Osteoblast (primary cell): ENCODE measurements at regions not wholly inside any gene's neighbourhood (a gene's known extent, or its start where the extent isn't known, plus 50 kb on each side); places are given as distances from the start of the nearest gene placed in this dataset.
A peak's percentile ranks its signal among the peaks of the same experiment; 100 is the strongest.

ENCODE experiments used
- DNase-seq: peaks from one replicate; pipeline ENCODE4 v3.0.0; 2011; ENCODE audit warnings: low spot score, mixed read lengths; ENCODE audit not compliant: insufficient read length; ENCODE audit errors: missing footprints
- H2AFZ ChIP-seq: 2 replicates; pipeline ENCODE4 v1.6.0; 2011; ENCODE audit warnings: mild to moderate bottlenecking, low read length
- H3K27ac ChIP-seq: 2 replicates; pipeline ENCODE4 v1.5.1; 2011; ENCODE audit warnings: mild to moderate bottlenecking, low read depth, low read length, moderate library complexity
- H3K27me3 ChIP-seq: 2 replicates; pipeline ENCODE4 v1.6.0; 2012; ENCODE audit warnings: mild to moderate bottlenecking, control low read depth, inconsistent platforms, low read length, moderate library complexity; ENCODE audit not compliant: insufficient read depth
- H3K36me3 ChIP-seq: 2 replicates; pipeline ENCODE4 v1.5.1; 2011; ENCODE audit warnings: mild to moderate bottlenecking, low read length, control low read depth, moderate library complexity; ENCODE audit not compliant: insufficient read depth
- H3K4me1 ChIP-seq: 2 replicates; pipeline ENCODE4 v1.5.1; 2011; ENCODE audit warnings: mild to moderate bottlenecking, low read length, control low read depth, moderate library complexity; ENCODE audit not compliant: insufficient read depth
- H3K4me2 ChIP-seq: 2 replicates; pipeline ENCODE4 v1.6.0; 2011; ENCODE audit warnings: mild to moderate bottlenecking, low read length; ENCODE audit not compliant: insufficient read depth
- H3K4me3 ChIP-seq: fragments of 200-600 bp; sonication (generic); 3 replicates; pipeline ENCODE4 v1.5.1; 2012; ENCODE audit warnings: mild to moderate bottlenecking, low read length, inconsistent platforms; ENCODE audit not compliant: insufficient read depth
- H3K79me2 ChIP-seq: 2 replicates; pipeline ENCODE4 v1.6.0; 2012; ENCODE audit warnings: mild to moderate bottlenecking, low read length, control low read depth, inconsistent platforms; ENCODE audit not compliant: insufficient read depth
- H3K9me3 ChIP-seq: 2 replicates; pipeline ENCODE4 v1.5.1; 2011; ENCODE audit warnings: low read depth, low read length, control low read depth
- H4K20me1 ChIP-seq: 2 replicates; pipeline ENCODE4 v1.6.0; 2012; ENCODE audit warnings: mild to moderate bottlenecking, low read length, control low read depth; ENCODE audit not compliant: insufficient read depth
- TF ChIP-seq, protein P1 (sequence below): IDR thresholded peaks from 2 replicates; pipeline ENCODE4 v1.5.1; 2011; ENCODE audit warnings: mild to moderate bottlenecking, low read depth, low read length, moderate library complexity; ENCODE audit errors: extremely low read depth

DNA sequence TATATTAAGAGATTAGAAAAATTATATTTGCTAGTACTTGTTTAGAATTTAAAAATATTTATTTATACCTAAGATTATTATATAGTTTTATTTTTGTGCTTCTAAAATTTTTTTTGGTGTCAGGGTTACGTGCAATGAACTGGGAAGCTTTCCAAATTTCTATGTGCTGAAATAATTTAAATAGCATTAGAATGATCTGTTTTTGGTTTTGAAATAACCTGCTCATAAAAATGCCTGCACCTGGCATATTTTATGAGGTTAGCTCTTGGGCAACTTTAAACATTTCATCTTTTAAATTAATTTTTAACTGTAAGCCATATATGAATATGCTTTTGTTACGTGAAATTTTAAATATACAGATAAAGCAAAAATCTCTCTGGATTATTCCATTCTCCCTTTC lies 482.5 kb downstream of the GLRX3 start:
- no peaks in the 10 kb centered on the region for H3K27me3 ChIP-seq
- no peak for DNase-seq
- no peaks in the 10 kb centered on the region for H3K9me3 ChIP-seq
- H3K36me3 ChIP-seq, result no peaks in the 10 kb centered on the region
- H2AFZ ChIP-seq, result no peak overlapping the region
- no peaks in the 10 kb centered on the region for H4K20me1 ChIP-seq
- no peak overlapping the region for H3K27ac ChIP-seq
- H3K79me2 ChIP-seq, result no peaks in the 10 kb centered on the region
- no peak overlapping the region for H3K4me3 ChIP-seq
- TF ChIP-seq, protein P1, sequence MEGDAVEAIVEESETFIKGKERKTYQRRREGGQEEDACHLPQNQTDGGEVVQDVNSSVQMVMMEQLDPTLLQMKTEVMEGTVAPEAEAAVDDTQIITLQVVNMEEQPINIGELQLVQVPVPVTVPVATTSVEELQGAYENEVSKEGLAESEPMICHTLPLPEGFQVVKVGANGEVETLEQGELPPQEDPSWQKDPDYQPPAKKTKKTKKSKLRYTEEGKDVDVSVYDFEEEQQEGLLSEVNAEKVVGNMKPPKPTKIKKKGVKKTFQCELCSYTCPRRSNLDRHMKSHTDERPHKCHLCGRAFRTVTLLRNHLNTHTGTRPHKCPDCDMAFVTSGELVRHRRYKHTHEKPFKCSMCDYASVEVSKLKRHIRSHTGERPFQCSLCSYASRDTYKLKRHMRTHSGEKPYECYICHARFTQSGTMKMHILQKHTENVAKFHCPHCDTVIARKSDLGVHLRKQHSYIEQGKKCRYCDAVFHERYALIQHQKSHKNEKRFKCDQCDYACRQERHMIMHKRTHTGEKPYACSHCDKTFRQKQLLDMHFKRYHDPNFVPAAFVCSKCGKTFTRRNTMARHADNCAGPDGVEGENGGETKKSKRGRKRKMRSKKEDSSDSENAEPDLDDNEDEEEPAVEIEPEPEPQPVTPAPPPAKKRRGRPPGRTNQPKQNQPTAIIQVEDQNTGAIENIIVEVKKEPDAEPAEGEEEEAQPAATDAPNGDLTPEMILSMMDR, result no peak
- no peak overlapping the region for H3K4me2 ChIP-seq
- no peaks in the 10 kb centered on the region for H3K4me1 ChIP-seq

DNA sequence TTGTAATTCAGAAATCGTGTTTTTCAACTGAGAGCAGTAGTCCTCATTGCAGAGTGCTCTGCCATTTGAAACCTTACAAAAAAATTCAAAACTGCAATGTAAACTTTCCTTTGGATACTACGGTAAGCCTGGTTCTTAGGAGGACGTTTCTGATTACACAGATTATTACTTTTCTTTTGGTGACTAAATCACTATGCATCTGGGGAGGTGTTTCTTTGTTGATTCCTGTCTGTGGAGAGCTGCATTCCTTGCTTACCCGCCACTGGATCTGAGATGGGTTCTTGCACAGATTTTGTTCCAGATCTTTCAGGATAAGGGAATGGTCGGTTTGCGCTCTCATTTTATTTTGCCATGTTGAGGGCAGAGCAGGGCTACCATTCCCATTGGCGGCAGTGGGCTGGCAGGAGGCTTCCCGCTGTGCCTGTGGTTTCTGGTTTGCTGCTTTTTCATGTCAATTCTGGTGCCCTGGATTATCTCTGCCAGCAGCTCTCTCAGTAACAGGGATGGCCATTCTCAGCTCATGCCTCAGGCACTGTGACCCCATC lies 485.1 kb downstream of the GLRX3 start:
- Histone ChIP-seq H3K4me3 (no peak overlapping the region), H3K27ac (no peak overlapping the region), H4K20me1 (no peaks in the 10 kb centered on the region), H3K36me3 (no peaks in the 10 kb centered on the region), H3K27me3 (no peaks in the 10 kb centered on the region), H2AFZ (no peak overlapping the region), H3K9me3 (peaks cover 2% of the 10 kb centered on the region), H3K4me2 (no peak overlapping the region), H3K79me2 (no peaks in the 10 kb centered on the region), H3K4me1 (no peaks in the 10 kb centered on the region)
- TF ChIP-seq, protein P1, result no peak
- DNase-seq, result peak; percentile 49

DNA sequence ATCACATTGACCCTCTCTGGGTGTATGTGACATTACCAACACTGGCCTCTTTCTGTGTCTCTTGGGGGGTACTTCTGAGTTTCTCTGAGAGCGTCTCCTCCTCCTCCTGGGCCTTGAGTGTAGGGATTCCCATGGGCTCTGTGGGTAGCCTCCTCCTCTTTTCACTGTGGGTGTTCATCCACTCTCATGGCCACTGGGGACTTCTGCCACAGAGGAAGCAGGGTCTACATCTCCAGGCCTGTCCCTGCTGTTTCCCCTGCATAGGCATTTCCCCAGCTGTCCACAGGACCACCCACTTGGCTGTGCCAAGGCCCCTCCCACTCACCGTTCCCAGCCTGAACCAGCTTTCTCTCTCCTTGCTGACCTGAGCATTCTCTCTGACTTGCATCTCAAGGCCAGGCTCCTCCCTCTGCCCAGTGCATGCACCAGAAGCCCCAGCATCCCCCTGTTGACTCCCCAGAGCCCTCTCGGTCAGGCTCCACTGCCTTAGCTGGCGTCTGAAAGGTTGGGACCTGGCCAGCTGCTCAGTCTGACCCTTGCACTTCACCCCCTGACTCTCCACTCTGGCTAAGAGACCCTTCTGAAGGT lies 487.6 kb downstream of the GLRX3 start:
- Histone ChIP-seq H3K27ac (no peak overlapping the region), H3K4me3 (no peak overlapping the region), H3K9me3 (peaks cover 2% of the 10 kb centered on the region)

DNA sequence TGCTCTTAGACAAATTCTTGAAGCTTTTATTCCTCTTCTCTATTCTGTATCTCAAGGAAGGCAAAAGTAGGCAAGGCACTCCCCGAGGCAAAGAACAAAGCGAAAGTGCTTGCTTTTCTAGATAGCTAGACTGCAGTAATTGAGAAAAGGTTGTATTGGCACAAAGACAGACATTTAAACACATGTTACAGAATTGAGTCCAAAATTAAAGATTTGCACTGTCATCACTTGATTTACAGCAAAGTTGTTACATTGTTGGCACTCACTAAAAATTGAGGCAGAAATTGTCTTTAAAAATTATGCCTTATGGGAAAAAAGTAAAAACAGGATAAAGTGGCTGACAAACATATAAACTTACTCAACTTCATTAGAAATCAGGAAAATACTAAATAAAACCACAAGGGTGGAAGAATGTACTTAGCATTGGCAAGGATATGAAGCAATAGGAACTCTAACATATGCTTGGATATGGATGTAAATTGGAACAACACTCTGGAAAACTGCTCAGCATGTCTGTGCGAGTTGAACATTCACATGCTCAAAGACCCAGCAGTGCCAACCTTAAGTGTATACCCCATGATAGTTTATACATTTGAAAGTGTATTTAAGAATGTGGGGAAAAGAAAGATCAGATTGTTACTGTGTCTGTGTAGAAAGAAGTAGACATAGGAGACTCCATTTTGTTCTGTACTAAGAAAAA lies 491.3 kb downstream of the GLRX3 start:
- H3K36me3 ChIP-seq, result no peaks in the 10 kb centered on the region
- no peaks in the 10 kb centered on the region for H3K79me2 ChIP-seq
- H3K9me3 ChIP-seq, result peaks cover 4% of the 10 kb centered on the region
- H3K4me1 ChIP-seq, result no peaks in the 10 kb centered on the region
- no peak overlapping the region for H2AFZ ChIP-seq
- TF ChIP-seq, protein P1, result no peak
- no peak overlapping the region for H3K27ac ChIP-seq
- DNase-seq, result no peak
- H3K4me3 ChIP-seq, result no peak overlapping the region
- H4K20me1 ChIP-seq, result no peaks in the 10 kb centered on the region
- no peak overlapping the region for H3K4me2 ChIP-seq
- H3K27me3 ChIP-seq, result no peaks in the 10 kb centered on the region

More for the DNA sequence above, 487.6 kb downstream of the GLRX3 start:
- no peak for DNase-seq
- H3K4me1 ChIP-seq, result no peaks in the 10 kb centered on the region
- no peaks in the 10 kb centered on the region for H3K79me2 ChIP-seq
- TF ChIP-seq, protein P1, result no peak
- H3K4me2 ChIP-seq, result no peak overlapping the region
- H3K27me3 ChIP-seq, result no peaks in the 10 kb centered on the region
- H3K36me3 ChIP-seq, result no peaks in the 10 kb centered on the region
- H2AFZ ChIP-seq, result no peak overlapping the region
- H4K20me1 ChIP-seq, result no peaks in the 10 kb centered on the region
